ENCODE measurements at regions not wholly inside any gene's neighbourhood (a gene's known extent, or its start where the extent isn't known, plus 50 kb on each side); places are given as distances from the start of the nearest gene placed in this dataset.

DNA sequence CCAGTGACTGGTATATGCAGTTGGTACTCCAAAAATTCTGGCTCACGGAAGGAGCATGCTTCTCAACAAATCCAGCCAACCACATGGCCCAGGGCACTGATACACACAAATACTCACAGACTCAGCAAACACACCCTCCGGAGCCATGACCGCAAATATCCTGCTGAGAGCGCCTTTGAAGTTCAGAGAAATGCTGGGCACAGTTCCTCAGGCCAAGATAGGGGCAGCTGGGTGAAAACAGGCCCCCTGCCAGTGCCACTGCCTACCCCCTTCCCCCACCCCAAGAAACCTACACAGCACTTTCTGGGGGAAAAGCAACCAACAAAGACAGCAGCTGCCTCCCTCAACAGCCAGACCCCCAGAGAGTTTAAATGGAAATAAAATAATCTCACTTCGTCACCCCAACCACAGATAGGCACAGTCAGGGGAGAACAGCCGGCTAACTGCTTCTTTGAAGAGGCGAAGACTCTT lies 120.0 kb downstream of the C5orf15 start:
- Histone ChIP-seq H3K27ac (no peak overlapping the region), H3K4me3 (no peak overlapping the region), H3K4me1 (ENCODE audit: control insufficient read depth in 1 of 2, low read depth in 2 of 2) (no peaks in the 10 kb centered on the region), H3K9me3 (no peaks in the 10 kb centered on the region), H3K27me3 (replicated peaks; ENCODE audit: insufficient read depth) (no peaks in the 10 kb centered on the region), H3K36me3 (no peaks in the 10 kb centered on the region)
- no peak for DNase-seq (ENCODE audit: low spot score)
- TF ChIP-seq, protein P1, sequence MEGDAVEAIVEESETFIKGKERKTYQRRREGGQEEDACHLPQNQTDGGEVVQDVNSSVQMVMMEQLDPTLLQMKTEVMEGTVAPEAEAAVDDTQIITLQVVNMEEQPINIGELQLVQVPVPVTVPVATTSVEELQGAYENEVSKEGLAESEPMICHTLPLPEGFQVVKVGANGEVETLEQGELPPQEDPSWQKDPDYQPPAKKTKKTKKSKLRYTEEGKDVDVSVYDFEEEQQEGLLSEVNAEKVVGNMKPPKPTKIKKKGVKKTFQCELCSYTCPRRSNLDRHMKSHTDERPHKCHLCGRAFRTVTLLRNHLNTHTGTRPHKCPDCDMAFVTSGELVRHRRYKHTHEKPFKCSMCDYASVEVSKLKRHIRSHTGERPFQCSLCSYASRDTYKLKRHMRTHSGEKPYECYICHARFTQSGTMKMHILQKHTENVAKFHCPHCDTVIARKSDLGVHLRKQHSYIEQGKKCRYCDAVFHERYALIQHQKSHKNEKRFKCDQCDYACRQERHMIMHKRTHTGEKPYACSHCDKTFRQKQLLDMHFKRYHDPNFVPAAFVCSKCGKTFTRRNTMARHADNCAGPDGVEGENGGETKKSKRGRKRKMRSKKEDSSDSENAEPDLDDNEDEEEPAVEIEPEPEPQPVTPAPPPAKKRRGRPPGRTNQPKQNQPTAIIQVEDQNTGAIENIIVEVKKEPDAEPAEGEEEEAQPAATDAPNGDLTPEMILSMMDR (IDR thresholded peaks at IDR 0.05) = no peak
- ATAC-seq (ENCODE audit: insufficient number of reproducible peaks, low FRiP score, low read depth) = no peak

DNA sequence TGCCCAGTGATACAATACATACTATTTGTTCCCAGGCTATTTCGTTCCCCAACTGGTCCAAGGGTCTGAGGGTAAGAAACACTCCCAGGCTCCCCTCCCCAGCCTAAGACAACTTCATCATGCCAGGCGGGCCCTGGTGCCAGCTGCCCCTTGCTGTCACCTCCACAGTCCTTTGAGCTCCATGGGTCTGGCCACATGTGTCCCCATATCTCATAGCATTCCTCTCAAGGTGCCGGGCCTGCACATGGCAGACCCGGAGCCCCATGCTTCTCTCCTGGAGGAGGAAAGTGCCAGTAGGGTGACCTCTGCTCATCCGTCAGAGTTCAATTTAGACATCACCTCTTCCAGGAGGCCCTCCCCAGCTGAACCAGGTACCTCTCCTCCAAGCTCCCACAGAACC lies 120.5 kb downstream of the C5orf15 start:
- TF ChIP-seq, protein P1 (IDR thresholded peaks at IDR 0.05) = no peak
- Histone ChIP-seq H3K36me3 (no peaks in the 10 kb centered on the region), H3K27me3 (replicated peaks; ENCODE audit: insufficient read depth) (no peaks in the 10 kb centered on the region), H3K4me1 (ENCODE audit: control insufficient read depth in 1 of 2, low read depth in 2 of 2) (no peaks in the 10 kb centered on the region), H3K4me3 (no peak overlapping the region), H3K27ac (no peak overlapping the region), H3K9me3 (no peaks in the 10 kb centered on the region)
- DNase-seq (ENCODE audit: low spot score) = no peak
- ATAC-seq (ENCODE audit: insufficient number of reproducible peaks, low FRiP score, low read depth) = no peak

DNA sequence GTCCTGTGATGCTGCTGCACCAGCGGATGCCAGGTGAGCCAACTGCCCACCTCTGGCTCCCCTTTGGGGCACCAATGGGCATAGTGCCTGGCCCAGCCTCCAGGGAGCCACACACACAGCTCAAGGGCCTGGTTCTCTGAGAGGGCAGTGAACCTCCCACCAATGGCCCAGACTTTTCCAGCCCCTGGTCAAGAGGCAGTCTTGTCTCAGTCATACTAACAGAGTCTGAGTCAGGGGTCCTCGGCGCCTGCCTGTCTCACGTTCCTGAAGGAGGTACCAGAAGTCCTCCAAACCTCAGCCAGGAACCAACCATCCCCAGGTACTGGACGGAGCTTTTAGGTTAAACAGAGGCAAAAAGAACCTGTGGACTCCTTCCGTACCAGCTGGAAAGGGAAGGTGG lies 121.1 kb downstream of the C5orf15 start:
- no peaks in the 10 kb centered on the region for H3K9me3 ChIP-seq
- H3K27me3 ChIP-seq (replicated peaks; ENCODE audit: insufficient read depth) = no peaks in the 10 kb centered on the region
- ATAC-seq (ENCODE audit: insufficient number of reproducible peaks, low FRiP score, low read depth) (no peak), DNase-seq (ENCODE audit: low spot score) (no peak)
- no peaks in the 10 kb centered on the region for H3K36me3 ChIP-seq
- no peak overlapping the region for H3K27ac ChIP-seq
- no peak overlapping the region for H3K4me3 ChIP-seq
- TF ChIP-seq, protein P1 (IDR thresholded peaks at IDR 0.05) = no peak
- no peaks in the 10 kb centered on the region for H3K4me1 ChIP-seq (ENCODE audit: control insufficient read depth in 1 of 2, low read depth in 2 of 2)

DNA sequence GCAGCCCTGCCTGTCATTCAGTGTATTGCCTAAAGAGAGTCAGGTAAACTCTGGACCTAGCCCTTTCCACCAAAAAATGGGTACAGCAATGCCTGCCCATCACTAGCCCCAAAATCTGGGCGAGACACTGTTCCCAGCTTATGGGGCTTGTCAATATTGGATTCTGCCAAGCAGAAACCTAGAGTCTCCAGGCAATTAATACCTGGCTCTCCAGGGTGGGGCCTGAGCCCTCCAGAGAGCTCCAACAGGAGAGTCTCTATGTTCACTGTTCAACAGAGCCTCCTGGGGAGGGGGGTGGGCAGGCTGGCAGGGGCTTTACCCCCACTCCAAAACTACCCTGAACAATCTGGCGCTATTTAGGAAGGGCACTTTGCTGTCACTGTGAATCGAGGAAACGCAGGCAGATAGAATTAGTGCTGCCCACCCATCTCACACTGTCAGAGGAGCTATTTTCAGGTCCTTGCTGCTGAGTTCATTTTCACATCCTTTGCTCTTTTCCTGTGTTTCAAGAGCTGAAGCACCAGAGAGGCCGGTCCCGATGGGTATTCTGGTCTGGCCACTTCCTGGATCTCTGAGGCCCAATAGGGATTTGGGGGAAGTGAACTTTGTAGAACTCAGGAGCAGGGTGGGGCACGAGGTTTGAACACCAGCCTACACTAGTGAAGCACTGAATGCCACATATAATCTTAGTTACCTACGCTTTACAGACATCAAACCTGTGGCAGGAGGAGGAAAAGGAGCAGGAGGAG lies 121.8 kb downstream of the C5orf15 start:
- TF ChIP-seq, protein P1 (IDR thresholded peaks at IDR 0.05) = no peak
- Histone ChIP-seq H3K27ac (no peak overlapping the region), H3K4me3 (no peak overlapping the region), H3K4me1 (ENCODE audit: control insufficient read depth in 1 of 2, low read depth in 2 of 2) (no peaks in the 10 kb centered on the region), H3K36me3 (no peaks in the 10 kb centered on the region), H3K9me3 (no peaks in the 10 kb centered on the region), H3K27me3 (replicated peaks; ENCODE audit: insufficient read depth) (no peaks in the 10 kb centered on the region)
- no peak for ATAC-seq (ENCODE audit: insufficient number of reproducible peaks, low FRiP score, low read depth)
- DNase-seq (ENCODE audit: low spot score) = no peak

DNA sequence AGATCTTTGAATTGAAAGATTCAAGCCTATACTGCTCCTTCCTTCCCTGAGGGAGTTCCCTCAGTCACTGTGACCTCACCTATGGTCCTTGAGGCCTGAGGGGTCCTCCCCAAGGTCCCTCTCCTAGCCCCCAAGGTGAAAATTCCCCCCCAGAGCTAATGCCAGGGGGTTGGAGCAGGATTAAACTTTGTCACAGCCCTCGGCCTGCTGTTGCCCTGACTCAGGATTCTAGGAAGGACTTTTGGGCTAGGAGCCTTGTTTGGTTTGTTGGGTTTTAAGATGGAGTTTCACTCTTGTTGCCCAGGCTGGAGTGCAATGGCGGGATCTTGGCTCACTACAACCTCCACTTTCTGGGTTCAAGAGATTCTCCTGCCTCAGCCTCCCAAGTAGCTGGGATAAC lies 123.2 kb downstream of the C5orf15 start:
- Histone ChIP-seq H3K4me3 (no peak overlapping the region), H3K9me3 (no peaks in the 10 kb centered on the region), H3K4me1 (ENCODE audit: control insufficient read depth in 1 of 2, low read depth in 2 of 2) (no peaks in the 10 kb centered on the region), H3K36me3 (no peaks in the 10 kb centered on the region), H3K27ac (no peak overlapping the region), H3K27me3 (replicated peaks; ENCODE audit: insufficient read depth) (no peaks in the 10 kb centered on the region)
- ATAC-seq (ENCODE audit: insufficient number of reproducible peaks, low FRiP score, low read depth) (no peak), DNase-seq (ENCODE audit: low spot score) (no peak)
- TF ChIP-seq, protein P1 (IDR thresholded peaks at IDR 0.05) = no peak

Data from thoracic aorta (tissue), 2 donors.